Adrenal gland (tissue), 5 donors: ENCODE measurements at regions not wholly inside any gene's neighbourhood (a gene's known extent, or its start where the extent isn't known, plus 50 kb on each side); places are given as distances from the start of the nearest gene placed in this dataset.

ENCODE experiments used
- POLR2A ChIP-seq, 2 donors: fragments of 450-650 bp; IDR thresholded peaks; one replicate each; pipeline ENCODE4 v1.6.1; 2017; ENCODE audit warnings: antibody characterized with exemption in 2 of 2, mild to moderate bottlenecking in 2 of 2, moderate library complexity in 1 of 2
- TF ChIP-seq, protein P1 (sequence below), 6 experiments: fragments of 450-650 bp in 4 of 6; fragments of 200-600 bp in 2 of 6; sonication (generic) in 1 of 6; IDR thresholded peaks; 1 replicate in 5 of 6; 2 replicates in 1 of 6; pipeline versions ENCODE4 v1.5.1 to v1.8.0; 2016 to 2021; ENCODE audit warnings: antibody characterized with exemption in 6 of 6, mild to moderate bottlenecking in 2 of 6, moderate library complexity in 1 of 6
- donor health status: DM: no; HTN: no; CAD: no.

DNA sequence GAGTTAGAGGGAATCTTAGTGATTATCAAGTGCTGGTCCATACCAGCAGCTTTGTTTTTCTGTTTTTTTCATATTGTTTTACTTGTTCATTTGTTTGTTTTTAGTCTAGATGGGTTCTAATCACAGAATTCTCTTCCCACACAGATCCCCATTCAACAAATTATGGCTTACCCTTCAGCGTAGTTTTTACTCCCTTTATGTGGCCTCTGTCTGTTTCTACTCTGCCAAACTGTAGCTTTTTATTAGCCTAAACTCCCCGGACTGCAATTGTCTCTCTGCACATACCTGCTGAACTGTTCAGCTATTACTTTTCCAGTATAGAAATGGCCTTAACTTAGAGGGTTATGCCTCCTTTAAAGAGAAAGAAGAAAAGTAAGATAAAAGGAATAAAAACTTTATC, 348.5 kb downstream of the TGFB2 start:
- TF ChIP-seq, protein P1, sequence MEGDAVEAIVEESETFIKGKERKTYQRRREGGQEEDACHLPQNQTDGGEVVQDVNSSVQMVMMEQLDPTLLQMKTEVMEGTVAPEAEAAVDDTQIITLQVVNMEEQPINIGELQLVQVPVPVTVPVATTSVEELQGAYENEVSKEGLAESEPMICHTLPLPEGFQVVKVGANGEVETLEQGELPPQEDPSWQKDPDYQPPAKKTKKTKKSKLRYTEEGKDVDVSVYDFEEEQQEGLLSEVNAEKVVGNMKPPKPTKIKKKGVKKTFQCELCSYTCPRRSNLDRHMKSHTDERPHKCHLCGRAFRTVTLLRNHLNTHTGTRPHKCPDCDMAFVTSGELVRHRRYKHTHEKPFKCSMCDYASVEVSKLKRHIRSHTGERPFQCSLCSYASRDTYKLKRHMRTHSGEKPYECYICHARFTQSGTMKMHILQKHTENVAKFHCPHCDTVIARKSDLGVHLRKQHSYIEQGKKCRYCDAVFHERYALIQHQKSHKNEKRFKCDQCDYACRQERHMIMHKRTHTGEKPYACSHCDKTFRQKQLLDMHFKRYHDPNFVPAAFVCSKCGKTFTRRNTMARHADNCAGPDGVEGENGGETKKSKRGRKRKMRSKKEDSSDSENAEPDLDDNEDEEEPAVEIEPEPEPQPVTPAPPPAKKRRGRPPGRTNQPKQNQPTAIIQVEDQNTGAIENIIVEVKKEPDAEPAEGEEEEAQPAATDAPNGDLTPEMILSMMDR (IDR thresholded peaks at IDR 0.05), result no peak
- no peak for TF ChIP-seq POLR2A (IDR thresholded peaks at IDR 0.05)
